Progenitor cell of endocrine pancreas (in vitro differentiated cells): ENCODE measurements at regions not wholly inside any gene's neighbourhood (a gene's known extent, or its start where the extent isn't known, plus 50 kb on each side); places are given as distances from the start of the nearest gene placed in this dataset.
A peak's percentile ranks its signal among the peaks of the same experiment; 100 is the strongest.

Experiments
- DNase-seq: peaks from one replicate; pipeline ENCODE4 v3.0.0; 2021; ENCODE audit warnings: low spot score; ENCODE audit not compliant: unreplicated experiment
- H3K27ac Mint-ChIP-seq: 2 replicates; pipeline ENCODE4 v1.8.0; 2021; ENCODE audit warnings: mild to moderate bottlenecking, moderate library complexity, mixed read lengths
- H3K27me3 Mint-ChIP-seq: 2 replicates; pipeline ENCODE4 v1.8.0; 2021; ENCODE audit warnings: mixed read lengths
- H3K36me3 Mint-ChIP-seq: 2 replicates; pipeline ENCODE4 v1.8.0; 2022; ENCODE audit warnings: mixed read lengths; ENCODE audit not compliant: insufficient read depth
- H3K4me1 Mint-ChIP-seq: 2 replicates; pipeline ENCODE4 v1.8.0; 2021; ENCODE audit warnings: low read depth, mixed read lengths
- H3K4me3 Mint-ChIP-seq: 2 replicates; pipeline ENCODE4 v1.8.0; 2021; ENCODE audit warnings: low read depth, mild to moderate bottlenecking, moderate library complexity, mixed read lengths
- H3K9me3 Mint-ChIP-seq: 2 replicates; pipeline ENCODE4 v1.8.0; 2021; ENCODE audit warnings: low read depth, mixed read lengths
- CTCF ChIP-seq: fragments of 200-600 bp; sonication (generic); IDR thresholded peaks from one replicate; pipeline ENCODE4 v1.5.0; 2021; ENCODE audit warnings: antibody characterized with exemption, mild to moderate bottlenecking; ENCODE audit not compliant: unreplicated experiment

- no peak for TF ChIP-seq CTCF
- no peaks in the 10 kb centered on the region for H3K36me3 Mint-ChIP-seq
- H3K4me1 Mint-ChIP-seq = peaks cover 14% of the 10 kb centered on the region
- peaks cover 8% of the 10 kb centered on the region for H3K9me3 Mint-ChIP-seq
- H3K27me3 Mint-ChIP-seq = no peaks in the 10 kb centered on the region
- no peak overlapping the region for H3K27ac Mint-ChIP-seq
- no peak overlapping the region for H3K4me3 Mint-ChIP-seq
- DNase-seq = no peak
These were observed 234.9 kb upstream of the STT3B start for GRCh38 chr3:31297726-31298298.

GRCh38 chr3:31300456-31301443 lies 232.0 kb upstream of the STT3B start:
- H3K4me3 Mint-ChIP-seq = no peak overlapping the region
- DNase-seq = no peak
- TF ChIP-seq CTCF = no peak
- H3K27ac Mint-ChIP-seq = no peak overlapping the region
- H3K27me3 Mint-ChIP-seq = no peaks in the 10 kb centered on the region
- peaks cover 8% of the 10 kb centered on the region for H3K9me3 Mint-ChIP-seq
- H3K36me3 Mint-ChIP-seq = no peaks in the 10 kb centered on the region
- H3K4me1 Mint-ChIP-seq = peaks cover 3% of the 10 kb centered on the region

- H3K36me3 Mint-ChIP-seq = no peaks in the 10 kb centered on the region
- peaks cover 8% of the 10 kb centered on the region for H3K9me3 Mint-ChIP-seq
- no peak for DNase-seq
- no peaks in the 10 kb centered on the region for H3K27me3 Mint-ChIP-seq
- peaks cover 2% of the 10 kb centered on the region for H3K4me1 Mint-ChIP-seq
- no peak overlapping the region for H3K4me3 Mint-ChIP-seq
- H3K27ac Mint-ChIP-seq = no peak overlapping the region
- no peak for TF ChIP-seq CTCF
These were observed 230.4 kb upstream of the STT3B start for GRCh38 chr3:31302343-31302742.

- no peaks in the 10 kb centered on the region for H3K27me3 Mint-ChIP-seq
- H3K4me3 Mint-ChIP-seq = no peak overlapping the region
- H3K36me3 Mint-ChIP-seq = no peaks in the 10 kb centered on the region
- H3K9me3 Mint-ChIP-seq = no peaks in the 10 kb centered on the region
- peaks cover 2% of the 10 kb centered on the region for H3K4me1 Mint-ChIP-seq
- no peak for DNase-seq
- TF ChIP-seq CTCF = no peak
- peak overlapping the region; percentile 44 for H3K27ac Mint-ChIP-seq
These were observed 227.4 kb upstream of the STT3B start for GRCh38 chr3:31305340-31305739.

- H3K9me3 Mint-ChIP-seq = peaks cover 4% of the 10 kb centered on the region
These were observed 225.5 kb upstream of the STT3B start for GRCh38 chr3:31307131-31307785.

More at GRCh38 chr3:31307131-31307785, 225.5 kb upstream of the STT3B start:
- DNase-seq = no peak
- TF ChIP-seq CTCF = no peak
- H3K4me1 Mint-ChIP-seq = peaks cover 9% of the 10 kb centered on the region
- no peak overlapping the region for H3K27ac Mint-ChIP-seq
- peaks cover 1% of the 10 kb centered on the region for H3K36me3 Mint-ChIP-seq
- no peak overlapping the region for H3K4me3 Mint-ChIP-seq
- no peaks in the 10 kb centered on the region for H3K27me3 Mint-ChIP-seq
